GM10248 (cell line): ENCODE measurements at regions not wholly inside any gene's neighbourhood (a gene's known extent, or its start where the extent isn't known, plus 50 kb on each side); places are given as distances from the start of the nearest gene placed in this dataset.

Experiments used
- CTCF ChIA-PET: fragments of 300-600 bp; sonication (Branson Sonifier 250); formaldehyde crosslinking; extraction: SDS; loops from one replicate; lab custom pipeline; 2021; ENCODE audit warnings: antibody characterized with exemption; lab: Yijun Ruan, JAX
- POLR2A ChIA-PET: fragments of 350-650 bp; sonication (Branson Sonifier 250); formaldehyde crosslinking; extraction: SDS; loops from one replicate; lab custom pipeline; 2020; ENCODE audit warnings: antibody characterized with exemption; lab: Yijun Ruan, JAX
- DNase-seq: peaks from one replicate; pipeline ENCODE4 v3.0.0; 2012; ENCODE audit errors: extremely low spot score
- CTCF ChIP-seq: IDR thresholded peaks from 2 replicates; pipeline ENCODE4 v1.5.1; 2012; ENCODE audit warnings: mild to moderate bottlenecking, low read depth; ENCODE audit errors: extremely low read depth, missing control alignments, control extremely low read depth

DNA sequence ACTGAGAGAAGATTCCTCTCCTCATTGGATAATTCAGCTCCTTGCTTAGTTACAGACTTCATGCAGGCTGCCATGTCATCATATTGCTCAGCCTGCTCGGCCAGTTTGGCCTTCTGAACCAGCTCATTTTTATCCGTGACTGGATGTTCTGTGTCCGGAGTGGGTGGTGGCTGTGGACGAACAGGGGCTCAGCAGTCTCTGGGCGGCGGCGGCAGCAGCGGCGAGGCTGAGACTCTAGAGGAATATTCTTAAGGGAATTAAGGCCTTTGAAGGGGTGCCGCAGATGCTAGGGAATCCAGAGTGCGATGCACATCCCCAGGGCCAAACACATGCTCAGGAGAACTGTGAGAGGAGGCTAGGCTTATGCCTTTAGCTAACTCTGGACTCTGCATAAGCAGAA lies 97.9 kb upstream of the GYPC start:
- DNase-seq, result no peak
- POLR2A ChIA-PET, result no interaction called here
- CTCF ChIA-PET, result no interaction called here
- TF ChIP-seq CTCF, result no peak

GRCh38 chr2:126568734-126569133 lies 87.2 kb upstream of the GYPC start:
- ChIA-PET POLR2A (no interaction called here), CTCF (no interaction called here)
- TF ChIP-seq CTCF, result no peak
- DNase-seq, result no peak

DNA sequence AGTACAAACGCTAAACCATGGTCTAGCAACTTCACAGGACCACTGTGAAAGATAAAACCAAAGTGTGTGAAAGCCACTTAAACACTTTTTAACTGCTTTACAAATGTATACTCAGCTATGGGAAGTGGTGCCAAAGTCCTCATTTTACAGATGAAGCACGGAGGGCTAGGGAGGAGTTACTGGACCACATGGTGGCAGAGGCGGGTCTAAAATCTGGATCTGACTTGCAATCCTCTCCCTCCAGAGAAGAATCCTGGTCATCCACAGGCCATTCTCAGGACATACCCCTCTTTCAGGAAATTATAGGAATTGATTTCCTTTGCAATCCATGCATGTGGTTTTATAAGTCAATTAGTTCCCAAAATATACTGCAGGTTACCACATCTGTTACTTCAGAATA lies 84.6 kb upstream of the GYPC start:
- CTCF ChIA-PET, result no interaction called here
- TF ChIP-seq CTCF, result no peak
- POLR2A ChIA-PET, result no interaction called here
- DNase-seq, result no peak

GRCh38 chr2:126575631-126576030 lies 80.3 kb upstream of the GYPC start:
- CTCF ChIA-PET, result no interaction called here
- no peak for DNase-seq
- POLR2A ChIA-PET, result no interaction called here
- TF ChIP-seq CTCF, result no peak

DNA sequence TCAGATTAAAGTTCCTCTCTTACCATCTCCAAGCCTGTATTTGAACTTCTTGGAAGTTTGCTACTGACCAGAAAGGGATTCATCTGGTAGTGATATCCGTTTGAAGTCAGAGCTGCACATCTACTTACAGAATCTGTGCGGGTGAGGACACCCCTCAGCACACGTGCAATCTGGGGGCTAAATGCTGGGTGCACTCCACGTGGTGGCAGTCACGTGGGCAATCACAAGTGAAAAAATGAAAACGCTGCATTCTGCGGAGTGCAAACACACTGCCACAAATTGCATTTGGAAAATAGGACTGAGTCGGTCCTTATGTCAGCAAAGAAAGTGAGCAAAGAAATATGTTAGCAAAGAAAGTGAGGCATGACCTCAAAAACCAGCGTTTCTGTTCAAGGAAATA lies 76.1 kb upstream of the GYPC start:
- no peak for DNase-seq
- POLR2A ChIA-PET, result no interaction called here
- CTCF ChIA-PET, result no interaction called here
- no peak for TF ChIP-seq CTCF

GRCh38 chr2:126586317-126586716 lies 69.6 kb upstream of the GYPC start:
- POLR2A ChIA-PET, result no interaction called here
- TF ChIP-seq CTCF, result no peak
- DNase-seq, result no peak
- CTCF ChIA-PET, result no interaction called here

DNA sequence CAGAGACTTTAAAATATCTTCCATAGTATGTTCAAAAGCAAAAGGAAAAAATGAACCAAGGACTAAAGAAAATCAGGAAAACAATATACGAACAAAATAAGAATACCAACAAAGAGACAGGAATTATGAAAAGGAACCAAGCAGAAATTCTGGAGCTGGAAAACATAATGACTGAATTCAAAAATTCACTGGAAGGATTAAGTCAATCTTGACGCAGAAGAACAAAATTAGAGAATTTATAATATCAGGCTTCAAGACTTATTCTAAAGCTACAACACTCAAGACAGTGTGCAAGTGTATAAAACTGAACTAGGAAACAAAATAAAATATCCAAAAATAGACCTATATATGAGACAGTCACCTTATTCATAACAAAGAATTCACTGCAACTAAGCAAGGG lies 56.9 kb upstream of the GYPC start:
- DNase-seq, result no peak
- ChIA-PET POLR2A (no interaction called here), CTCF (no interaction called here)
- no peak for TF ChIP-seq CTCF
